ENCODE measurements at regions not wholly inside any gene's neighbourhood (a gene's known extent, or its start where the extent isn't known, plus 50 kb on each side); places are given as distances from the start of the nearest gene placed in this dataset.
"Not testable (repeated sequence)": the region's sequence is repeated elsewhere in the genome, so short reads cannot be mapped to it uniquely, and the experiment has no call there.

GRCh38 chr3:117011687-117012250 is 302.2 kb downstream of the TUSC7 start:
- DNase-seq, result no peak

- DNase-seq, result no peak
Observed at GRCh38 chr3:117016378-117016777, 306.8 kb downstream of the TUSC7 start.

- DNase-seq, result no peak
Observed at GRCh38 chr3:117017135-117017894, 307.7 kb downstream of the TUSC7 start.

- no peak for DNase-seq
Observed at GRCh38 chr3:117018655-117019054, 309.1 kb downstream of the TUSC7 start.

- DNase-seq, result peak; percentile 22
Observed at GRCh38 chr3:117019082-117019713, 309.6 kb downstream of the TUSC7 start.

- no peak for DNase-seq
Observed at GRCh38 chr3:117026401-117026800, 316.8 kb downstream of the TUSC7 start.

- no peak for DNase-seq
Observed at GRCh38 chr3:117035745-117036144, 326.2 kb downstream of the TUSC7 start.

- DNase-seq, result peak; percentile 33
Observed at GRCh38 chr3:117036259-117036799, 326.8 kb downstream of the TUSC7 start.

- no peak for DNase-seq
Observed at GRCh38 chr3:117045143-117045542, 335.6 kb downstream of the TUSC7 start.

- no peak for DNase-seq
Observed at GRCh38 chr3:117047951-117048705, 338.5 kb downstream of the TUSC7 start.

- no peak for DNase-seq
Observed at GRCh38 chr3:117052395-117052794, 342.8 kb downstream of the TUSC7 start.

GRCh38 chr3:117054556-117054955 is 345.0 kb downstream of the TUSC7 start:
- no peak for DNase-seq

- not testable (repeated sequence) for DNase-seq
Observed at GRCh38 chr3:117056946-117057345, 347.4 kb downstream of the TUSC7 start.

- no peak for DNase-seq
Observed at GRCh38 chr3:117059067-117059955, 349.7 kb downstream of the TUSC7 start.

- DNase-seq, result no peak
Observed at GRCh38 chr3:117059956-117060270, 350.3 kb downstream of the TUSC7 start.

- no peak for DNase-seq
Observed at GRCh38 chr3:117063930-117064329, 354.4 kb downstream of the TUSC7 start.

GRCh38 chr3:117068301-117068700 is 358.7 kb downstream of the TUSC7 start:
- DNase-seq, result no peak

- DNase-seq, result no peak
Observed at GRCh38 chr3:117074826-117075225, 365.2 kb downstream of the TUSC7 start.

GRCh38 chr3:117079997-117080396 is 370.4 kb downstream of the TUSC7 start:
- DNase-seq, result no peak

GRCh38 chr3:117080872-117081271 is 371.3 kb downstream of the TUSC7 start:
- DNase-seq, result no peak

GRCh38 chr3:117084277-117084676 is 374.7 kb downstream of the TUSC7 start:
- DNase-seq, result peak; percentile 4

- DNase-seq, result no peak
Observed at GRCh38 chr3:117084739-117085270, 375.2 kb downstream of the TUSC7 start.

Data from CD4-positive, alpha-beta T cell treated with Interferon gamma for 1 hour (primary cell).